CD4-positive, alpha-beta T cell treated with Interleukin-21 for 1 hour (primary cell): ENCODE measurements at regions not wholly inside any gene's neighbourhood (a gene's known extent, or its start where the extent isn't known, plus 50 kb on each side); places are given as distances from the start of the nearest gene placed in this dataset.
"Not testable (repeated sequence)": the region's sequence is repeated elsewhere in the genome, so short reads cannot be mapped to it uniquely, and the experiment has no call there.

Source experiments
- DNase-seq: peaks from one replicate; pipeline ENCODE4 v3.0.0-alpha.2; 2020

- no peak for DNase-seq
These were observed 150.8 kb upstream of the ADCY2 start for GRCh38 chr5:7245121-7245651.

DNA sequence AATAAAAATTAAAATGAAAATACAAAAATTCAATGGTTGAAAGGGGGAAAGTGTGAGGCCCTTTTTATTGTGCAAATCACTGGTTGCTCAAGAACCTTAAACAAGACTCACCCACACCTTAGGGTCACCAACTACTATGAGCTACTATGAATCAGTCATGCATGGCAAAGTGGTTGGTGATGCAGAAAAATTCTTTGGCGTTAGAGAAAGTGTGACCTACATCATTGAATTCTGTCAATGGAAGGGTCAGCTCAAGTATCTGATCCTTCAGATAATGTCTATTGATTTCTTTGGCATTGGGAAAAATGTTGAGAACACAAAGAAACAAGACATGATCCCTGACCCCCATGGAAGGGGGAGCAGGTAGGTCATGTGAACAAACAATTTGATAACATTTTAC is 149.7 kb upstream of the ADCY2 start:
- DNase-seq, result no peak

GRCh38 chr5:7250004-7250403 is 145.9 kb upstream of the ADCY2 start:
- no peak for DNase-seq

DNA sequence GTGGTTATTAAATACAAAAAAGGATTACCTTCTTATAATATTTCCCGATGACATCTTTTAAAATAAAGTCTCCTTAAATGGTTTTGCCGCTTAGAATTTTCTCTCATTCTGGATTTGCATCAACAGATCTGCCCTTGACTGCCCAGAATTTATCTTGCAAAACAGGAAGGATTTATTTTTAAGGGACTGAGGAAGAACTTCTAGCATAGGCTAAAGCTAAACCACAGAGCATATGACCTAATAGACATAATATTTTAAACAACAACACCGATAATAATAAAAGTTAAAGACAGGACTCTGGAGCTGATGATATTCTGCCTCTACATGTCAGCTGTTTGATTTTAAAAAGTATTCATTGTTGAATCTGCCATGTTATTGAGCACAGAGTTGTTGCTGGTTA is 145.3 kb upstream of the ADCY2 start:
- no peak for DNase-seq

DNA sequence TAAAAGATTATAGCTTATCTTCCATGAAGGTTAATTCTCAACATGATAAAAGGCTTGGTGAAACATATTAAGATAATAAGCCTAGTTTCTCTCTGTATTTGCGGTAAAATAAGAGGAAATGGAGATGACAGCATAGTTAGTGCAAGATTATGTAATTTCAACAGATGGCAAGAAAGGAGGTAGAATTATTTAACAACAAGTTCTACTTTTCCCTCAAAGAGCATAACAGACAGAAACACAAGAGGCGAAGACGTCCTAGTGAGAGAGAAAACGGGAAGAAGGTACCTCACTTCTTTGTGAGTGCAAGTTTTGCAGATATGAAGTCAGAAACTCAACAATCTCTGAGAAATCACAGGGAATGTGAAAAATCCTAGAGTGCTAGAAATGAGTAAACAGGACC is 144.8 kb upstream of the ADCY2 start:
- DNase-seq, result no peak

DNA sequence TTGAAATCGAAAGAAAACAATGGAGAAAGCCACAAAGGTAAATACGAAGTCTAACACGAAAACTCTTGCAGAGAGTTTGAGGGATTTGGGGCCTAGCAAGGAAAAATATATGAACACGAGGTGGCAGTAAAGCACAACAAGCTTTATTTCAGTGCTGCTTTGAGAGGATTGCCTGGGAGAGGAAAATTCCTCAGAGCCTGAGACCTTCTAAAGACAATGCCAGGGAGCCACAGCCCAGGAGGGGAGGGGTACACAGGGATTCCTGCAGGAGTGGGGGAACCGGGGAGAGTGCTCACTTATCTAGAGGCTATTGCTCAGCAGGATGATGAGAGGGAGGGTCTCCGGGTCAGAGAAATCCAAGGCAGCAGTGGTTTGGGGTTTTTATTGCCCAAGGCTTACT is 134.9 kb upstream of the ADCY2 start:
- no peak for DNase-seq

GRCh38 chr5:7261900-7262299 is 134.0 kb upstream of the ADCY2 start:
- DNase-seq, result no peak

- DNase-seq, result not testable (repeated sequence)
These were observed 132.4 kb upstream of the ADCY2 start for GRCh38 chr5:7263398-7264015.

- not testable (repeated sequence) for DNase-seq
These were observed 130.2 kb upstream of the ADCY2 start for GRCh38 chr5:7265776-7266175.

- DNase-seq, result not testable (repeated sequence)
These were observed 127.2 kb upstream of the ADCY2 start for GRCh38 chr5:7268722-7269121.

DNA sequence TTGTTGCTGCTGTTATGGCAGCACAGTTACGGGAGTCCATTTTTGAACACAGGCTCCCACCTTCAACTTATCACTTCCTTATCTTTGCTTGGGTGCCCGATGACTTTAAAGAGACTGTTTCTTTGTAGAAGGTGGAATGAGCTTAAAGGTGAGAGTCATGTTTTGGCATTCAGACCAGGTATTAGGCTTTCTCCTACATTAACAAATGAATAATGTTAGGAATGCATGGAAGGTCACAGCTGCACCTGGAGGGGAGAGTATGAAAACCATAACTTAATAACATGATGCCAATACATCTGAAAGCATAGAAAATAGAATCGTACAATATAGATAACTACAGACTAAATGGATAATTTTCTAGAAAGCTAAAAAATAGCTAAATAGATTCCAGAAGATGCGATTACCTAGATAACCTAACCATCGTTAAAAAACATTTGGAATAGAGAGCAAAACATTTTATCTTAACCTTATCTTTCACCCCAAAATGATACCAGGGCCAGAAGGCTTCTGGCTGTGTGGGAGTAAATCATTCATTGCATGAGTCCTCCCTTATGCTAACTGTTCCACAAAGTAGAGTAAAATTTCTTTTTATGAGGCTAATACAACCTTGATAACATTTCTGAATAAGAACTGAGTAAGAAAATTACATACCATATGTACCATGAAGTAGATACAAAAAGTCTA is 126.2 kb upstream of the ADCY2 start:
- DNase-seq, result no peak

- DNase-seq, result no peak
These were observed 124.4 kb upstream of the ADCY2 start for GRCh38 chr5:7271435-7272084.

- DNase-seq, result no peak
These were observed 123.5 kb upstream of the ADCY2 start for GRCh38 chr5:7272408-7272965.

GRCh38 chr5:7274203-7274602 is 121.7 kb upstream of the ADCY2 start:
- no peak for DNase-seq

DNA sequence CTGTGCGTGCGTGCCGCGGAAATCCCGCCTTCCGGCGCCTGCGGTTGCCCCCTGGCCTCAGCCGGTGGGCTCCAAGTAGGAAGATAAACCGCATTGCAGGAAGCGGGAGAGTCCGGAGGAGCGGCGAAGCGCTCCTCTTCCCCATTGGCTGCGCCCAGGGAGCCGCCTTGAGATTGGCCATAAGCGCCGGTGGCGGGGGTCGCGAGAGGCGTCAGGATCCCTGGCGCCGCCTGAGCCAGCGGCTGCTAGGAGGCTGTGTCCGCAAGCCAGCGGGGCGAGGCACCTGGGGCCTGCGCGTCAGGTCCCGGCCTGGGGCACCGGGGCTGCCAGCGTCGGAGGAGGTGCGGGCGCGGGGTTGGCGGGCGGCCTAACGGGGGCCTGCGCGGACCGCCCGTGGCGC is 106.3 kb upstream of the ADCY2 start:
- not testable (repeated sequence) for DNase-seq

DNA sequence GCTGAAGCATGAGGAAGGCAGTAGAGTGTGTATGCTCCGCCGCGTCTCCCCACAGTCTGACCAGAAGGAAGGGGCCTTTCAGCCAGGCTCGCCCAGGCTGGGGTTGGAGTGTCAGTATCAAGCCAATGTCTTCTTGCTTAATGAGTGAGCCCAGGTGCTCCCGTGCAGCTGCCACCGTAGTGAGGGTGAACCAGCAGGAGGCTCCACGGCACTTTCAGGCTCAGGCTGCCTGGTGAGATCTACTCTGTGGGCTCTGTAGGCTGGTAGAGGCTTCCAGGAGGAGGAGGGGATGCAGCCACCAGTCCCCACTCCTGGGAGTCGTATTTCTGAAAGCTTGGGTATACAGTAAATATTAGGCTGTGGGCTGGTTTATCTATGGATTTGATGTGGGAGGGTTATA is 98.1 kb upstream of the ADCY2 start:
- not testable (repeated sequence) for DNase-seq

DNA sequence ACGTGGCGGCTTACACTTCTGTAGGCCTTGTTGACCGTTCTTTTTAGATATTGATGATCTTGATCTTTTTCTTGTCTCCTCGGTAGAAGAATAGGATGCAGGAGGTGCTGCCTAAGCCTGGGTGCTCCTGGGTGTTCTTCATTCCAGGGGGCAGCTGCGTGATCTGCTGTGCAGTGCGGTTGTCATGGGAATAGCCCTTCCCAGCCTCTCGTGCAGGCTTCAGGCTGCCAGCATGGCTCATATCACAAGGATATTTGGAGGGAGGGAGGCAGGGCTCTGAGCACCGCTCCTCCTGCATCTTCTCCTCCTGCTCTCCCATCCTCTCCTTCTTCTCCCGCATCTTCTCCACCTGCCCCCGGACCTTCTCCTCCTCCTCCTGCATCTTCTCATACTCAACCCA is 96.2 kb upstream of the ADCY2 start:
- DNase-seq, result not testable (repeated sequence)

GRCh38 chr5:7305000-7305674 is 90.8 kb upstream of the ADCY2 start:
- not testable (repeated sequence) for DNase-seq

GRCh38 chr5:7306556-7306955 is 89.4 kb upstream of the ADCY2 start:
- DNase-seq, result peak; percentile 19

DNA sequence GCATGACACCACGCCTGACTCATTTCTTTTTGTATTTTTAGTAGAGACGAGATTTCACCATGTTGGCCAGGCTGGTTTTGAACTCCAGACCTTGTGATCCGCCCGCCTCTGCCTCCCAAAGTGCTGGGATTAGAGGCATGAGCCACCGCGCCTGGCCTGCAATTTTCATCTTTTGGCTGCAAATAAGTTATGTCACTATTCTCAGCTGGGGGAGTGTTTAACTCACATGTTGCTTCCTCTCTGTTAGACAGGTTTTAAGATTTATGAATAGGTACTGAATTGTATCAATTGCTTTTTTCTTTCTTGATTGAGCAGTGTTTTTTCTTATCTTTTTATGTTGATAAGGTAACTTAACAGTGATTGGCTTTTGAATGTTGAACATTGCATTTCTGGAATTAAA is 88.2 kb upstream of the ADCY2 start:
- not testable (repeated sequence) for DNase-seq

DNA sequence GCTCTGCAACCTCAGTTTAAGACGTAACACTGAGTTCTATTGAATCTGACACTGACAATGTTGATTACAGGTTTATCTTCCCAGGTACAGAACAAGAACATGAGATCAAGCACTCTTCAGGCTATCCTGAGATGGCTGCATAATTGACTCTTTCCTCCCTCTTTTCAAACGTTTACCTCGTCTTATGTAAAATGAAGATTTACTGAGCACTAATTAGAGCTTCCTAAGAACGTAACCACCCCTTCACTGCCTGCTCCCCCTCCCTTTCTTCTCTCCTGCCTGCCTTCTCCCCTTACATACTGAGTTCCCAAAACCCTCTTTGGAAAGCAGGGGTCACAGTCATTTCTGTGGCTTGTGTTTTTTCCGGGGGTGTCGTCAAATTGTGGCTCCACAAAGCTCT is 86.2 kb upstream of the ADCY2 start:
- DNase-seq, result not testable (repeated sequence)

GRCh38 chr5:7310656-7311055 is 85.3 kb upstream of the ADCY2 start:
- DNase-seq, result not testable (repeated sequence)

- DNase-seq, result no peak
These were observed 80.8 kb upstream of the ADCY2 start for GRCh38 chr5:7315118-7315517.
